ENCODE measurements at regions not wholly inside any gene's neighbourhood (a gene's known extent, or its start where the extent isn't known, plus 50 kb on each side); places are given as distances from the start of the nearest gene placed in this dataset.

GRCh38 chr18:1495387-1495786 is 590.7 kb downstream of the ADCYAP1 start:
- H3K4me3 ChIP-seq (ENCODE audit: low read depth, low read length): no peak overlapping the region
- no peak for DNase-seq (ENCODE audit: low read depth)
- no peak for TF ChIP-seq MAX (IDR thresholded peaks at IDR 0.05; ENCODE audit: low read depth, low read length)
- TF ChIP-seq MYC (IDR thresholded peaks at IDR 0.05; ENCODE audit: low read depth, low read length): no peak
- no peak for TF ChIP-seq CTCF (IDR thresholded peaks at IDR 0.05; ENCODE audit: low read depth, low read length)
- TF ChIP-seq POLR2A (IDR thresholded peaks at IDR 0.05; ENCODE audit: extremely low read depth, insufficient read length): no peak

- H3K4me3 ChIP-seq (ENCODE audit: low read depth, low read length): no peak overlapping the region
- no peak for TF ChIP-seq POLR2A (IDR thresholded peaks at IDR 0.05; ENCODE audit: extremely low read depth, insufficient read length)
- no peak for TF ChIP-seq MYC (IDR thresholded peaks at IDR 0.05; ENCODE audit: low read depth, low read length)
- no peak for TF ChIP-seq CTCF (IDR thresholded peaks at IDR 0.05; ENCODE audit: low read depth, low read length)
- TF ChIP-seq MAX (IDR thresholded peaks at IDR 0.05; ENCODE audit: low read depth, low read length): no peak
- DNase-seq (ENCODE audit: low read depth): no peak
Measured at GRCh38 chr18:1496096-1496495, 591.4 kb downstream of the ADCYAP1 start.

- no peak for TF ChIP-seq MAX (IDR thresholded peaks at IDR 0.05; ENCODE audit: low read depth, low read length)
- no peak for TF ChIP-seq CTCF (IDR thresholded peaks at IDR 0.05; ENCODE audit: low read depth, low read length)
- TF ChIP-seq MYC (IDR thresholded peaks at IDR 0.05; ENCODE audit: low read depth, low read length): no peak
- DNase-seq (ENCODE audit: low read depth): no peak
Measured at GRCh38 chr18:1498216-1498615, 593.5 kb downstream of the ADCYAP1 start.

GRCh38 chr18:1499265-1499664 is 594.6 kb downstream of the ADCYAP1 start:
- no peak overlapping the region for H3K4me3 ChIP-seq (ENCODE audit: low read depth, low read length)
- DNase-seq (ENCODE audit: low read depth): peak; percentile 2
- no peak for TF ChIP-seq MAX (IDR thresholded peaks at IDR 0.05; ENCODE audit: low read depth, low read length)
- no peak for TF ChIP-seq MYC (IDR thresholded peaks at IDR 0.05; ENCODE audit: low read depth, low read length)
- no peak for TF ChIP-seq POLR2A (IDR thresholded peaks at IDR 0.05; ENCODE audit: extremely low read depth, insufficient read length)
- TF ChIP-seq CTCF (IDR thresholded peaks at IDR 0.05; ENCODE audit: low read depth, low read length): no peak

More at GRCh38 chr18:1498216-1498615, 593.5 kb downstream of the ADCYAP1 start:
- H3K4me3 ChIP-seq (ENCODE audit: low read depth, low read length): no peak overlapping the region

GRCh38 chr18:1503847-1504246 is 599.2 kb downstream of the ADCYAP1 start:
- no peak for DNase-seq (ENCODE audit: low read depth)
- H3K4me3 ChIP-seq (ENCODE audit: low read depth, low read length): no peak overlapping the region
- TF ChIP-seq CTCF (IDR thresholded peaks at IDR 0.05; ENCODE audit: low read depth, low read length) (no peak), MAX (IDR thresholded peaks at IDR 0.05; ENCODE audit: low read depth, low read length) (no peak), MYC (IDR thresholded peaks at IDR 0.05; ENCODE audit: low read depth, low read length) (no peak), POLR2A (IDR thresholded peaks at IDR 0.05; ENCODE audit: extremely low read depth, insufficient read length) (no peak)

GRCh38 chr18:1505856-1506255 is 601.2 kb downstream of the ADCYAP1 start:
- DNase-seq (ENCODE audit: low read depth): no peak
- TF ChIP-seq MAX (IDR thresholded peaks at IDR 0.05; ENCODE audit: low read depth, low read length) (no peak), POLR2A (IDR thresholded peaks at IDR 0.05; ENCODE audit: extremely low read depth, insufficient read length) (no peak), MYC (IDR thresholded peaks at IDR 0.05; ENCODE audit: low read depth, low read length) (no peak), CTCF (IDR thresholded peaks at IDR 0.05; ENCODE audit: low read depth, low read length) (no peak)
- no peak overlapping the region for H3K4me3 ChIP-seq (ENCODE audit: low read depth, low read length)
